ENCODE measurements at regions not wholly inside any gene's neighbourhood (a gene's known extent, or its start where the extent isn't known, plus 50 kb on each side); places are given as distances from the start of the nearest gene placed in this dataset.

- Histone ChIP-seq H3K27ac (no peak overlapping the region), H3K9me3 (no peaks in the 10 kb centered on the region), H3K4me1 (replicated peaks) (no peaks in the 10 kb centered on the region), H3K27me3 (replicated peaks; ENCODE audit: insufficient read depth) (no peaks in the 10 kb centered on the region), H3K36me3 (no peaks in the 10 kb centered on the region), H3K4me3 (no peak overlapping the region)
- intact Hi-C loops (cut with DNase I) = no loop called here
- TF ChIP-seq POLR2AphosphoS5 (IDR thresholded peaks at IDR 0.05) = no peak
- no peak for TF ChIP-seq CTCF (IDR thresholded peaks at IDR 0.05)
- TF ChIP-seq POLR2A (IDR thresholded peaks at IDR 0.05) = no peak
- DNase-seq (ENCODE audit: low spot score) = no peak
- 81% methylated on average over 1 of the region's 1 CpG for whole genome bisulfite sequencing
Observed at GRCh38 chr7:114209968-114210367, 204.6 kb upstream of the FOXP2 start.

DNA sequence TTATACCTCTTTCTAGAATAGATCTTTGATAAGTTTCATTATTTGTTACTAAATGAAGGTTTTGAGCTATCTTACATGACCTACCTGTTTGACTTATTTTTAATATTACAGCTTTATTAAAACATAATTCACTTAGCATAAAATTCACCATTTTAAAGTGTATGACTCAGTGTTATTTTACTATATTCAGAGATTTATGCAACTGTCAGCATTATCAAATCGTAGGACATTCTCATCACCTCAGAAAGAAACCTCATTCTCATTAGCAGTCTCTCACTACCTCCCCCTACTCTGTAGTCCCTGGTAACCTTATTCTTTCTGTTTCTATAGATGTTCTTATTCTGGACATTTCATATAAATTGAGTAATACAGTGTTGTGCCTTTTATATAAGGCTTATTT is 207.9 kb upstream of the FOXP2 start:
- no peaks in the 10 kb centered on the region for H3K36me3 ChIP-seq
- no peak for DNase-seq (ENCODE audit: low spot score)
- no peaks in the 10 kb centered on the region for H3K4me1 ChIP-seq (replicated peaks)
- H3K27me3 ChIP-seq (replicated peaks; ENCODE audit: insufficient read depth) = no peaks in the 10 kb centered on the region
- H3K9me3 ChIP-seq = no peaks in the 10 kb centered on the region
- no peak overlapping the region for H3K4me3 ChIP-seq
- H3K27ac ChIP-seq = no peak overlapping the region
- TF ChIP-seq POLR2A (IDR thresholded peaks at IDR 0.05) (no peak), CTCF (IDR thresholded peaks at IDR 0.05) (no peak), POLR2AphosphoS5 (IDR thresholded peaks at IDR 0.05) (no peak)
- 82% methylated on average over 1 of the region's 1 CpG for WGBS
- intact Hi-C loops (cut with DNase I) = no loop called here

DNA sequence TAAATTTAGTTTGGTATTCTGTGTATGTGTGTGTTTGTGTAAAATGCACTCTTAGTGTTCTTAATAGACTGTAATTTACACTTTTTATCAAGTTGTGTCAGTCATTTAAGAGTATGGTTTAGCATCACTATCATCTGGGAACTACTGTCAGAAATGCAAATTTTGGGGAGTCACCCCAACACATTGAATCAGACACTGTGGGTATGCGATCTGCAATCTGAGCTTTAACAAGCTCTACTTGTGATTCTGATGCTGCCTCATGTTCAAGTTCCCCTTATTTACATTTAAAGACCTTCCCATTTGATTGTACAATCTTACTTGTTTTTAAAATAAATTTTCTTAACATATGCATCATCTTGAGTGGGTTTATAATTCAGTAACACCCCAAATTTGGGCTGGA is 218.1 kb upstream of the FOXP2 start:
- H3K27me3 ChIP-seq (replicated peaks; ENCODE audit: insufficient read depth) = no peaks in the 10 kb centered on the region
- H3K4me1 ChIP-seq (replicated peaks) = no peaks in the 10 kb centered on the region
- H3K9me3 ChIP-seq = no peaks in the 10 kb centered on the region
- H3K4me3 ChIP-seq = no peak overlapping the region
- intact Hi-C loops (cut with DNase I) = no loop called here
- no peaks in the 10 kb centered on the region for H3K36me3 ChIP-seq
- H3K27ac ChIP-seq = no peak overlapping the region
- 91% methylated on average over 1 of the region's 1 CpG for WGBS
- TF ChIP-seq POLR2AphosphoS5 (IDR thresholded peaks at IDR 0.05) (no peak), CTCF (IDR thresholded peaks at IDR 0.05) (no peak), POLR2A (IDR thresholded peaks at IDR 0.05) (no peak)
- no peak for DNase-seq (ENCODE audit: low spot score)

DNA sequence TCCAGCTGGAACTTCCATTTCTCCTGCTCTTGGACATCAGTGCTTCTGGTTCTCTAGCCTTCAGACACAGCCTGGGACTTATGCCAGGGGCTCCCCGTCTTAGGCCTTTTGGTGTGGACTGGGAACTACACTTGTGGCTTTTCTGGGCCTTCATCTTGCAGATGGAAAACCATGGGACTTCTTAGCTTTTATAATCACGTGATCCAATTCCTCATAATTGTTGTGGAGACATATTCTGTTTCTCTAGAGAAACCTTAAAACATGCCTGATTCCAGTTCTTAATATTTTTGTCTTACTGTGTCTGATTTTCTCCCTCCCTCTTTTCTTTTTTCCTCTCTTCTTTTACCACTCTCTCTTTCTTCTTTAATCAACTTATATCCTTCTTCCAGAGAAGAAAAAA is 224.2 kb upstream of the FOXP2 start:
- Histone ChIP-seq H3K36me3 (no peaks in the 10 kb centered on the region), H3K27me3 (replicated peaks; ENCODE audit: insufficient read depth) (no peaks in the 10 kb centered on the region), H3K27ac (no peak overlapping the region), H3K9me3 (no peaks in the 10 kb centered on the region), H3K4me1 (replicated peaks) (no peaks in the 10 kb centered on the region), H3K4me3 (no peak overlapping the region)
- intact Hi-C loops (cut with DNase I) = no loop called here
- TF ChIP-seq POLR2AphosphoS5 (IDR thresholded peaks at IDR 0.05) (no peak), CTCF (IDR thresholded peaks at IDR 0.05) (no peak), POLR2A (IDR thresholded peaks at IDR 0.05) (no peak)
- WGBS = 87% methylated on average over 2 of the region's 2 CpGs
- DNase-seq (ENCODE audit: low spot score) = no peak

DNA sequence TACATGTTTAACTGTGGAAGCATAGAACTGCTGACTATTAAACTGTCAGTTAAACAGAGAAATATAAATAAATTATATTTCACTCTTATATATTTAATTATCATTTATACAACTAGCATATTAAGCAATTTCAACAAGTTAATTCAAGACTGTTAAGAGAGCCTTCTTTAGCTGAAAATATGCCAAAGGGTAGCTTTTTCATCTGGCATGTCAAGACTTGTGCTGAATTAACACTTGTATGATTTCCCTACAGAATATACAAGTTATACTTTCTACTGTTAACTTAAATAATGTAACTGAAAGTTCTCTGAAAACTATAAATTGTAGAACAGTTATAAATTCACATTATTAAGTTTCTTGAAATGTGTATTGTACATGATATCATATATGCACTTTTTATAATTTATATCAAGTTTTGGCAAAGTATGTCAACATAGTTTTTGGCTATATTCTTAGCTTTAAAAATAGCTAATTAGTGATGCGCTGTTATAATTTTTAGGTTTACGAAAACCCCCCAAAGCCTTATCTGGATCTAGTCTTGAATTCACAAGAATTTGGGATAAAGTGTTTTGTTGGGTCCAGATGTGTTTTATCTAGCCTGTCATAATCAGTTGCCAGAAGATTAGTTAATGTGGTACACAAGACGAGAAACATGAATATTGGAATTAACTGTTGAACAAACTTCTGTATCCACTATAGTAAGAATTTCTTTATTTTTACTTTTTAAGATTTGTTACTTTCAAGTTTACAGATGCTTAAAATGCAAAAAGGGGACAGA is 231.1 kb upstream of the FOXP2 start:
- H3K4me3 ChIP-seq = no peak overlapping the region
- no peak overlapping the region for H3K27ac ChIP-seq

More for the DNA sequence above, 231.1 kb upstream of the FOXP2 start:
- DNase-seq (ENCODE audit: low spot score) = no peak
- no peaks in the 10 kb centered on the region for H3K36me3 ChIP-seq
- no peaks in the 10 kb centered on the region for H3K27me3 ChIP-seq (replicated peaks; ENCODE audit: insufficient read depth)
- WGBS = 70% methylated on average over 3 of the region's 3 CpGs
- TF ChIP-seq POLR2AphosphoS5 (IDR thresholded peaks at IDR 0.05) (no peak), POLR2A (IDR thresholded peaks at IDR 0.05) (no peak), CTCF (IDR thresholded peaks at IDR 0.05) (no peak)
- no peaks in the 10 kb centered on the region for H3K4me1 ChIP-seq (replicated peaks)
- H3K9me3 ChIP-seq = no peaks in the 10 kb centered on the region
- intact Hi-C loops (cut with DNase I) = no loop called here
